Epithelial cell of proximal tubule (primary cell): ENCODE measurements at regions not wholly inside any gene's neighbourhood (a gene's known extent, or its start where the extent isn't known, plus 50 kb on each side); places are given as distances from the start of the nearest gene placed in this dataset.

Experiments
- DNase-seq: peaks from one replicate; pipeline ENCODE4 v3.0.0-alpha.2; 2011; ENCODE audit warnings: low read depth
- H3K4me3 ChIP-seq: 2 replicates; pipeline ENCODE4 v1.5.1; 2011; ENCODE audit warnings: low read depth, mild to moderate bottlenecking, low read length
- CTCF ChIP-seq: conservative IDR thresholded peaks from 2 replicates; pipeline ENCODE4 v1.5.1; 2012; ENCODE audit warnings: low read depth, mild to moderate bottlenecking, low read length

- DNase-seq, result no peak
- no peak overlapping the region for H3K4me3 ChIP-seq
- TF ChIP-seq CTCF, result no peak
Measured at GRCh38 chr6:44678252-44678935, 290.9 kb downstream of the CDC5L start.

GRCh38 chr6:44679438-44680201 is 292.1 kb downstream of the CDC5L start:
- no peak for DNase-seq
- H3K4me3 ChIP-seq, result no peak overlapping the region
- no peak for TF ChIP-seq CTCF

GRCh38 chr6:44680202-44680720 is 292.8 kb downstream of the CDC5L start:
- no peak overlapping the region for H3K4me3 ChIP-seq
- no peak for DNase-seq
- no peak for TF ChIP-seq CTCF

- no peak for DNase-seq
- H3K4me3 ChIP-seq, result no peak overlapping the region
- no peak for TF ChIP-seq CTCF
Measured at GRCh38 chr6:44681761-44682160, 294.3 kb downstream of the CDC5L start.

- no peak overlapping the region for H3K4me3 ChIP-seq
- TF ChIP-seq CTCF, result no peak
- DNase-seq, result no peak
Measured at GRCh38 chr6:44682280-44682679, 294.8 kb downstream of the CDC5L start.

- TF ChIP-seq CTCF, result no peak
- no peak overlapping the region for H3K4me3 ChIP-seq
- DNase-seq, result no peak
Measured at GRCh38 chr6:44682987-44683779, 295.7 kb downstream of the CDC5L start.
